ENCODE measurements at regions not wholly inside any gene's neighbourhood (a gene's known extent, or its start where the extent isn't known, plus 50 kb on each side); places are given as distances from the start of the nearest gene placed in this dataset.

- no peak for TF ChIP-seq CTCF (IDR thresholded peaks at IDR 0.05; ENCODE audit: low read depth, low read length, missing control alignments)
- H3K36me3 ChIP-seq (replicated peaks), result no peaks in the 10 kb centered on the region
- in situ Hi-C loops (cut with HindIII; ENCODE audit: low pct_ligation_motif_present, low sequenced_read_pairs), result no loop called here
- no peak overlapping the region for H3K27ac ChIP-seq
- no peak overlapping the region for H3K4me3 ChIP-seq (ENCODE audit: low read depth, low read length)
- no peaks in the 10 kb centered on the region for H3K27me3 ChIP-seq (replicated peaks)
- DNase-seq, result no peak
Observed at GRCh38 chr5:52685971-52686370, 101.7 kb upstream of the ITGA1 start.

- H3K27me3 ChIP-seq (replicated peaks), result no peaks in the 10 kb centered on the region
- in situ Hi-C loops (cut with HindIII; ENCODE audit: low pct_ligation_motif_present, low sequenced_read_pairs), result no loop called here
- H3K4me3 ChIP-seq (ENCODE audit: low read depth, low read length), result no peak overlapping the region
- no peak for DNase-seq
- no peak for TF ChIP-seq CTCF (IDR thresholded peaks at IDR 0.05; ENCODE audit: low read depth, low read length, missing control alignments)
- H3K27ac ChIP-seq, result no peak overlapping the region
- H3K36me3 ChIP-seq (replicated peaks), result no peaks in the 10 kb centered on the region
Observed at GRCh38 chr5:52690236-52690768, 97.4 kb upstream of the ITGA1 start.

- Histone ChIP-seq H3K36me3 (replicated peaks) (no peaks in the 10 kb centered on the region), H3K27ac (peak overlapping the region; percentile 67), H3K4me3 (ENCODE audit: low read depth, low read length) (no peak overlapping the region), H3K27me3 (replicated peaks) (no peaks in the 10 kb centered on the region)
- DNase-seq, result peak; percentile 79
- TF ChIP-seq CTCF (IDR thresholded peaks at IDR 0.05; ENCODE audit: low read depth, low read length, missing control alignments), result no peak
- in situ Hi-C loops (cut with HindIII; ENCODE audit: low pct_ligation_motif_present, low sequenced_read_pairs), result no loop called here
Observed at GRCh38 chr5:52692039-52692438, 95.7 kb upstream of the ITGA1 start.

- in situ Hi-C loops (cut with HindIII; ENCODE audit: low pct_ligation_motif_present, low sequenced_read_pairs), result no loop called here
- H3K27ac ChIP-seq, result peak overlapping the region; percentile 67
- H3K27me3 ChIP-seq (replicated peaks), result no peaks in the 10 kb centered on the region
- no peak for DNase-seq
- TF ChIP-seq CTCF (IDR thresholded peaks at IDR 0.05; ENCODE audit: low read depth, low read length, missing control alignments), result no peak
- no peak overlapping the region for H3K4me3 ChIP-seq (ENCODE audit: low read depth, low read length)
- H3K36me3 ChIP-seq (replicated peaks), result no peaks in the 10 kb centered on the region
Observed at GRCh38 chr5:52692606-52693005, 95.1 kb upstream of the ITGA1 start.

GRCh38 chr5:52693280-52693679, 94.4 kb upstream of the ITGA1 start:
- H3K27ac ChIP-seq, result no peak overlapping the region
- DNase-seq, result no peak
- no peaks in the 10 kb centered on the region for H3K36me3 ChIP-seq (replicated peaks)
- peak; percentile 87 for TF ChIP-seq CTCF (IDR thresholded peaks at IDR 0.05; ENCODE audit: low read depth, low read length, missing control alignments)
- no peak overlapping the region for H3K4me3 ChIP-seq (ENCODE audit: low read depth, low read length)
- in situ Hi-C loops (cut with HindIII; ENCODE audit: low pct_ligation_motif_present, low sequenced_read_pairs), result no loop called here
- H3K27me3 ChIP-seq (replicated peaks), result no peaks in the 10 kb centered on the region

- Histone ChIP-seq H3K27ac (no peak overlapping the region), H3K36me3 (replicated peaks) (no peaks in the 10 kb centered on the region), H3K4me3 (ENCODE audit: low read depth, low read length) (no peak overlapping the region), H3K27me3 (replicated peaks) (no peaks in the 10 kb centered on the region)
- in situ Hi-C loops (cut with HindIII; ENCODE audit: low pct_ligation_motif_present, low sequenced_read_pairs), result no loop called here
- TF ChIP-seq CTCF (IDR thresholded peaks at IDR 0.05; ENCODE audit: low read depth, low read length, missing control alignments), result no peak
- no peak for DNase-seq
Observed at GRCh38 chr5:52693836-52694235, 93.9 kb upstream of the ITGA1 start.
